ENCODE measurements at regions not wholly inside any gene's neighbourhood (a gene's known extent, or its start where the extent isn't known, plus 50 kb on each side); places are given as distances from the start of the nearest gene placed in this dataset.

GRCh38 chr4:37001688-37002436 lies 242.7 kb upstream of the NWD2 start:
- Histone ChIP-seq H3K4me3 (ENCODE audit: low read depth, low read length) (no peak overlapping the region), H3K27me3 (replicated peaks) (no peaks in the 10 kb centered on the region), H3K36me3 (replicated peaks) (no peaks in the 10 kb centered on the region), H3K27ac (no peak overlapping the region)
- DNase-seq, result no peak
- in situ Hi-C loops (cut with HindIII; ENCODE audit: low pct_ligation_motif_present, low sequenced_read_pairs), result no loop called here
- no peak for TF ChIP-seq CTCF (IDR thresholded peaks at IDR 0.05; ENCODE audit: low read depth, low read length, missing control alignments)

- no peak overlapping the region for H3K4me3 ChIP-seq (ENCODE audit: low read depth, low read length)
- in situ Hi-C loops (cut with HindIII; ENCODE audit: low pct_ligation_motif_present, low sequenced_read_pairs), result no loop called here
- H3K27ac ChIP-seq, result no peak overlapping the region
- no peak for TF ChIP-seq CTCF (IDR thresholded peaks at IDR 0.05; ENCODE audit: low read depth, low read length, missing control alignments)
- no peaks in the 10 kb centered on the region for H3K36me3 ChIP-seq (replicated peaks)
- no peaks in the 10 kb centered on the region for H3K27me3 ChIP-seq (replicated peaks)
- DNase-seq, result no peak
These were observed 241.9 kb upstream of the NWD2 start for GRCh38 chr4:37002625-37003024.

- no peak for DNase-seq
- no peak overlapping the region for H3K4me3 ChIP-seq (ENCODE audit: low read depth, low read length)
These were observed 236.3 kb upstream of the NWD2 start for GRCh38 chr4:37008199-37008598.

GRCh38 chr4:37014584-37014983 lies 230.0 kb upstream of the NWD2 start:
- Histone ChIP-seq H3K4me3 (ENCODE audit: low read depth, low read length) (no peak overlapping the region), H3K36me3 (replicated peaks) (no peaks in the 10 kb centered on the region), H3K27ac (no peak overlapping the region), H3K27me3 (replicated peaks) (no peaks in the 10 kb centered on the region)
- no peak for DNase-seq
- in situ Hi-C loops (cut with HindIII; ENCODE audit: low pct_ligation_motif_present, low sequenced_read_pairs), result no loop called here
- TF ChIP-seq CTCF (IDR thresholded peaks at IDR 0.05; ENCODE audit: low read depth, low read length, missing control alignments), result no peak

More at GRCh38 chr4:37008199-37008598, 236.3 kb upstream of the NWD2 start:
- Histone ChIP-seq H3K27me3 (replicated peaks) (no peaks in the 10 kb centered on the region), H3K36me3 (replicated peaks) (no peaks in the 10 kb centered on the region), H3K27ac (no peak overlapping the region)
- in situ Hi-C loops (cut with HindIII; ENCODE audit: low pct_ligation_motif_present, low sequenced_read_pairs), result no loop called here
- TF ChIP-seq CTCF (IDR thresholded peaks at IDR 0.05; ENCODE audit: low read depth, low read length, missing control alignments), result no peak

- no peak overlapping the region for H3K4me3 ChIP-seq (ENCODE audit: low read depth, low read length)
- TF ChIP-seq CTCF (IDR thresholded peaks at IDR 0.05; ENCODE audit: low read depth, low read length, missing control alignments), result no peak
- H3K36me3 ChIP-seq (replicated peaks), result no peaks in the 10 kb centered on the region
- in situ Hi-C loops (cut with HindIII; ENCODE audit: low pct_ligation_motif_present, low sequenced_read_pairs), result no loop called here
- no peak for DNase-seq
- H3K27ac ChIP-seq, result no peak overlapping the region
- H3K27me3 ChIP-seq (replicated peaks), result no peaks in the 10 kb centered on the region
These were observed 229.2 kb upstream of the NWD2 start for GRCh38 chr4:37015391-37015790.

GRCh38 chr4:37023504-37023903 lies 221.0 kb upstream of the NWD2 start:
- Histone ChIP-seq H3K4me3 (ENCODE audit: low read depth, low read length) (no peak overlapping the region), H3K36me3 (replicated peaks) (no peaks in the 10 kb centered on the region), H3K27ac (no peak overlapping the region), H3K27me3 (replicated peaks) (no peaks in the 10 kb centered on the region)
- no peak for TF ChIP-seq CTCF (IDR thresholded peaks at IDR 0.05; ENCODE audit: low read depth, low read length, missing control alignments)
- DNase-seq, result no peak
- in situ Hi-C loops (cut with HindIII; ENCODE audit: low pct_ligation_motif_present, low sequenced_read_pairs), result no loop called here

Measured in brain microvascular endothelial cell (primary cell).